ENCODE measurements at regions not wholly inside any gene's neighbourhood (a gene's known extent, or its start where the extent isn't known, plus 50 kb on each side); places are given as distances from the start of the nearest gene placed in this dataset.

DNA sequence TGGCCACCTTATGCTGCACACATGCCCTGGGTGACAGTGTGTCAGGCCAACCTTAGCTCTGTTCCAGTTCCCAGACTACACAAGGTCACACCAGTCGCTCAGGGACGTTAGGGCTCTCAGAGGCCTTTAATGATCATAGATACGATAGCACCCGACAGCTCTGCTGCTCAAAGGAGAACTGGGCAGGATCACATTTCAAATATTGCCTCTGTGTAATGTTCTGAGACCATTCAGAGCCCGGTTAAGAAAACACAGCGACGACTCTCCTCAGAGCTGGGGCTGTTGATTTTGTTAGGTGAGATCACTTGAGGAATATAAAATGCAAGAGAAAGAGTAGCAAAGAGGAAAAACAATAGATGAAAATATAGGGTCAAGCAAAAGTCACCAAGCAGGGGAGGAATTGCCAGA, 166.6 kb upstream of the TANK start:
- no peak for TF ChIP-seq JUN (IDR thresholded peaks at IDR 0.05)
- TF ChIP-seq, protein P1, sequence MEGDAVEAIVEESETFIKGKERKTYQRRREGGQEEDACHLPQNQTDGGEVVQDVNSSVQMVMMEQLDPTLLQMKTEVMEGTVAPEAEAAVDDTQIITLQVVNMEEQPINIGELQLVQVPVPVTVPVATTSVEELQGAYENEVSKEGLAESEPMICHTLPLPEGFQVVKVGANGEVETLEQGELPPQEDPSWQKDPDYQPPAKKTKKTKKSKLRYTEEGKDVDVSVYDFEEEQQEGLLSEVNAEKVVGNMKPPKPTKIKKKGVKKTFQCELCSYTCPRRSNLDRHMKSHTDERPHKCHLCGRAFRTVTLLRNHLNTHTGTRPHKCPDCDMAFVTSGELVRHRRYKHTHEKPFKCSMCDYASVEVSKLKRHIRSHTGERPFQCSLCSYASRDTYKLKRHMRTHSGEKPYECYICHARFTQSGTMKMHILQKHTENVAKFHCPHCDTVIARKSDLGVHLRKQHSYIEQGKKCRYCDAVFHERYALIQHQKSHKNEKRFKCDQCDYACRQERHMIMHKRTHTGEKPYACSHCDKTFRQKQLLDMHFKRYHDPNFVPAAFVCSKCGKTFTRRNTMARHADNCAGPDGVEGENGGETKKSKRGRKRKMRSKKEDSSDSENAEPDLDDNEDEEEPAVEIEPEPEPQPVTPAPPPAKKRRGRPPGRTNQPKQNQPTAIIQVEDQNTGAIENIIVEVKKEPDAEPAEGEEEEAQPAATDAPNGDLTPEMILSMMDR (IDR thresholded peaks at IDR 0.05), result no peak
